ENCODE measurements at regions not wholly inside any gene's neighbourhood (a gene's known extent, or its start where the extent isn't known, plus 50 kb on each side); places are given as distances from the start of the nearest gene placed in this dataset.

DNA sequence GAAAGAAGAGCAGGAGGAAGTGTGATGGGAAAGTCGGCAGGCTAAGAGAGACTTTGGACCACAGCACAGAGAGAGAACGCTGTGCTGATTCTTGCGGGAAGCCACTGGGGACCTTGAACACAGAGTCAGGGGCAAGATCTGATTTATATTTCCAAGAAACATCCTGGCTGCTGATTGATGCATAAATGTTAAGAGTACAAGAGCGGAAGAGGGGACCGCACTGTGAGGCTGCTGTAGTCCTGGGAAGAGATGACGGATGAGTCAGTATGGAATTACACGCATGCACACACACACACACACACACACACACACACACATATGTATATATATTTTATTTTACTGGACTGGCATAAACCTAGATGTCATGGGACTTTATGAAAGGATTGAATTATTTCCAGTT, 865.6 kb upstream of the ID2 start:
- no peak overlapping the region for H3K4me2 ChIP-seq (ENCODE audit: low read length)
- no peaks in the 10 kb centered on the region for H3K9me2 ChIP-seq (ENCODE audit: insufficient read depth)
- ChIA-PET POLR2A (no interaction called here), CTCF (no interaction called here), RAD21 (ENCODE audit: low non-redundant PET in 1 of 2, low total read pairs in 2 of 2, uncharacterized antibody in 2 of 2, unreplicated experiment in 2 of 2) (no interaction called here)
- H3K9ac ChIP-seq (ENCODE audit: low read length) = no peak overlapping the region
- DNase-seq (ENCODE audit: low read depth, low spot score) = no peak
- TF ChIP-seq CEBPB (IDR thresholded peaks at IDR 0.05; ENCODE audit: low read depth) (no peak), POLR2AphosphoS5 (IDR thresholded peaks at IDR 0.05; ENCODE audit: low read depth, low read length) (no peak), POLR2A (IDR thresholded peaks at IDR 0.05; ENCODE audit: borderline replicate concordance, extremely low read depth, insufficient read depth, insufficient read length) (no peak), EZH2 (IDR thresholded peaks at IDR 0.05) (no peak), REST (IDR thresholded peaks at IDR 0.05; ENCODE audit: low read depth) (no peak), ZFX (IDR thresholded peaks at IDR 0.05) (no peak), ELF1 (IDR thresholded peaks at IDR 0.05; ENCODE audit: borderline replicate concordance, low read depth) (no peak), ZBTB33 (IDR thresholded peaks at IDR 0.05; ENCODE audit: extremely low read depth, insufficient replicate concordance, low read length) (no peak), ATF3 (IDR thresholded peaks at IDR 0.05) (no peak), YY1 (IDR thresholded peaks at IDR 0.05; ENCODE audit: extremely low read depth, insufficient replicate concordance, low read depth, low read length) (no peak), SP1 (IDR thresholded peaks at IDR 0.05; ENCODE audit: low read depth) (no peak), FOSL1 (IDR thresholded peaks at IDR 0.05; ENCODE audit: low read depth) (no peak), EGR1 (IDR thresholded peaks at IDR 0.05; ENCODE audit: low read depth) (no peak)
- H3K4me3 ChIP-seq (replicated peaks in 1 of 2; ENCODE audit: low read depth in 1 of 2, low read length in 2 of 2) = no peak overlapping the region
- intact Hi-C loops (cut with micrococcal nuclease) = no loop called here
- no TSS peak for BruUV-seq (replicated peaks)
- H3K27me3 ChIP-seq (ENCODE audit: insufficient read depth, low read length) = 0 out of 2 replicates have a peak, but pooled peaks cover 3% of the 10 kb centered on the region
- H4K20me1 ChIP-seq (ENCODE audit: insufficient read depth) = no peaks in the 10 kb centered on the region
- ATAC-seq = no peak
- H3K27ac ChIP-seq (ENCODE audit: low read depth, low read length) = no peak overlapping the region
- no peaks in the 10 kb centered on the region for H3K9me3 ChIP-seq (ENCODE audit: control insufficient read depth in 1 of 2, insufficient read depth in 1 of 2, low read depth in 1 of 2, low read length in 2 of 2)
- H3K79me2 ChIP-seq (ENCODE audit: insufficient read depth, low read length) = no peaks in the 10 kb centered on the region
- no peaks in the 10 kb centered on the region for H3K36me3 ChIP-seq (ENCODE audit: control insufficient read depth in 1 of 2, insufficient read depth in 2 of 2, low read length in 2 of 2)
- no peaks in the 10 kb centered on the region for H3K4me1 ChIP-seq (ENCODE audit: control insufficient read depth in 1 of 2, insufficient read depth in 2 of 2, low read length in 2 of 2)
- H2AFZ ChIP-seq (ENCODE audit: low read depth, low read length, poor library complexity, severe bottlenecking) = no peak overlapping the region
